Psoas muscle (tissue), 7 donors: ENCODE measurements at regions not wholly inside any gene's neighbourhood (a gene's known extent, or its start where the extent isn't known, plus 50 kb on each side); places are given as distances from the start of the nearest gene placed in this dataset.

Experiments
- ATAC-seq, 4 donors: fragments of 200-7000 bp; cut with Tn5 transposase; one replicate each; pipeline ENCODE4 v1.9.1; 2020; ENCODE audit warnings: moderate library complexity in 3 of 4, mild to moderate bottlenecking in 2 of 4
- DNase-seq, 2 donors: peaks; one replicate each; pipeline ENCODE4 v3.0.0-alpha.2; 2020
- H3K27ac ChIP-seq: fragments of 200-600 bp; one replicate; pipeline ENCODE4 v1.8.0; 2022
- H3K27me3 ChIP-seq, 3 donors: fragments of 200-600 bp in 1 of 3; one replicate each; pipeline versions ENCODE4 v1.6.1 to v1.8.0; 2013 to 2022; ENCODE audit warnings: low read length in 2 of 3, mild to moderate bottlenecking in 2 of 3, moderate library complexity in 1 of 3; ENCODE audit not compliant: insufficient read depth in 3 of 3
- H3K36me3 ChIP-seq, 2 donors: fragments of 200-600 bp in 1 of 2; one replicate each; pipeline versions ENCODE4 v1.6.1 to v1.8.0; 2013 to 2022; ENCODE audit warnings: low read depth in 1 of 2, mild to moderate bottlenecking in 1 of 2, moderate library complexity in 1 of 2; ENCODE audit not compliant: insufficient read depth in 1 of 2
- H3K4me1 ChIP-seq: fragments of 200-600 bp; one replicate; pipeline ENCODE4 v1.8.0; 2022
- H3K4me3 ChIP-seq: fragments of 200-600 bp; one replicate; pipeline ENCODE4 v1.8.0; 2022; ENCODE audit warnings: mild to moderate bottlenecking
- H3K9me3 ChIP-seq: fragments of 200-600 bp; one replicate; pipeline ENCODE4 v1.8.0; 2022
- CTCF ChIP-seq: fragments of 200-600 bp; IDR thresholded peaks from one replicate; pipeline ENCODE4 v1.8.0; 2022; ENCODE audit warnings: antibody characterized with exemption
- WGBS, 3 donors: extraction: QIAGEN DNeasy Blood & Tissue Kit; methylation state at CpG; one replicate each; pipeline versions ENCODE4 v1.1.6 to v1.1.7; 2013; 5-methylcytosine and 5-hydroxymethylcytosine counted together
- intact Hi-C, 2 donors: fragments of 100-400 bp; cut with DNase I; formaldehyde crosslinking; loops; one replicate each; pipeline versions ENCODE4 v1.11.0 to v1.14.2; 2022
- donor health status: healthy with polysubstance abuse.
- donor health status: DM: no; HTN: no; CAD: no; lungs with moderate emphysema.
- donor health status: Bipolar disorder and iron deficiency.
- donor health status: healthy.
- donor health status: DM: yes; HTN: yes; CAD: no.
- donor health status: DM: no; HTN: no; CAD: no.
- donor health status: DM: yes; HTN: yes; CAD: no.

- no peaks in the 10 kb centered on the region for H3K27me3 ChIP-seq
- H3K4me1 ChIP-seq = no peaks in the 10 kb centered on the region
- H3K36me3 ChIP-seq = no peaks in the 10 kb centered on the region
- ATAC-seq (no peak), DNase-seq (no peak)
- H3K27ac ChIP-seq = no peak overlapping the region
- H3K4me3 ChIP-seq = no peak overlapping the region
- intact Hi-C loops = no loop called here
- no peaks in the 10 kb centered on the region for H3K9me3 ChIP-seq
- no peak for TF ChIP-seq CTCF
Measured at GRCh38 chrX:129097668-129098067, 425.6 kb downstream of the SMARCA1 start.

DNA sequence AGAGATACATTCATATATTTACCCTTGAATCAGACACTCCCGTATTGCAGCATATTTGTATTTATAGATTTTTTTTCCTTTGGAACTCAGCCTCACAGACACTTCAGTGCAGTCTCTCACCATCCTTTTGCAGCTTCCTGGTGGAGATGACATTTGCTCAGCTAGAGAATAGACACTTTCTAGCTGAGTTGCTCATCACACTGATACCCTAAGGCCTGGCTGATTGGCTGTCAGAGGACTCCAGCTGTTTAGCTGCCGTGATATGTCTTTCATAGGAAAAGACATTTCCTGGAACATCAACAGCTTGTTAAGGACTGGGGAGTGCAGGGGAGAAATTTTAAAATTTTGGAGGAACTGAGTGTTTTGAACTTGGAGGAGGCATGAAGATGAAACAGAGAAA lies 429.6 kb downstream of the SMARCA1 start:
- Histone ChIP-seq H3K4me3 (no peak overlapping the region), H3K27ac (no peak overlapping the region), H3K9me3 (no peaks in the 10 kb centered on the region), H3K27me3 (no peaks in the 10 kb centered on the region), H3K4me1 (no peaks in the 10 kb centered on the region), H3K36me3 (no peaks in the 10 kb centered on the region)
- ATAC-seq (no peak), DNase-seq (no peak)
- WGBS, 3 donors = 65 to 74% (median 68%) methylated on average over 2 of the region's 2 CpGs
- intact Hi-C loops = no loop called here
- no peak for TF ChIP-seq CTCF

DNA sequence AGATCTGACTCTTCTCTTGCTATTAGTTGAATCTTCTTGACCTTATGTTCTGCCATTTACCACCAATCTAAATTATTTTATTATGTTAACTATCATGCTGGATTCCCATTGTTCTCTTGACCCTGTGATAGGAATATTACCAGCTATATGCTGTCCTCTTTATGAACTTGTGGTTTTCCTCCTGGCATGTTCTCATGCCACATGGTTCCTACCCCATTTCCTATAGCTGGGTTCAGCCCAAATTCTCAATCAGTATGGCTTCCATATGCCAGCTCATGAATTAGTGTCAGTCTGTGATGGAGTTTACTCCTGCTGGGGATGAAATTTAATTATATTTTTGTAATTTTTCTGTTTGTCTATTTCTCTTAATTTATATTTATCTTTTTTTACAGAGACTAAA lies 430.5 kb downstream of the SMARCA1 start:
- ATAC-seq (no peak), DNase-seq (no peak)
- Histone ChIP-seq H3K4me3 (no peak overlapping the region), H3K9me3 (no peaks in the 10 kb centered on the region), H3K27me3 (no peaks in the 10 kb centered on the region), H3K27ac (no peak overlapping the region), H3K36me3 (no peaks in the 10 kb centered on the region), H3K4me1 (no peaks in the 10 kb centered on the region)
- intact Hi-C loops = no loop called here
- no peak for TF ChIP-seq CTCF

GRCh38 chrX:129092242-129092641 lies 431.0 kb downstream of the SMARCA1 start:
- Histone ChIP-seq H3K27ac (no peak overlapping the region), H3K27me3 (no peaks in the 10 kb centered on the region), H3K9me3 (no peaks in the 10 kb centered on the region), H3K4me1 (no peaks in the 10 kb centered on the region), H3K4me3 (no peak overlapping the region), H3K36me3 (no peaks in the 10 kb centered on the region)
- intact Hi-C loops = no loop called here
- TF ChIP-seq CTCF = no peak
- DNase-seq = no peak
- ATAC-seq = no peak
- WGBS, 3 donors = 33 to 68% (median 61%) methylated on average over 2 of the region's 2 CpGs

- 11 to 37% (median 25%) methylated on average over 2 of the region's 2 CpGs for WGBS, 3 donors
- no peaks in the 10 kb centered on the region for H3K9me3 ChIP-seq
- intact Hi-C loops = no loop called here
- H3K27me3 ChIP-seq = no peaks in the 10 kb centered on the region
- ATAC-seq (no peak), DNase-seq (no peak)
- H3K4me3 ChIP-seq = no peak overlapping the region
- H3K27ac ChIP-seq = no peak overlapping the region
- no peak for TF ChIP-seq CTCF
- no peaks in the 10 kb centered on the region for H3K4me1 ChIP-seq
- H3K36me3 ChIP-seq = no peaks in the 10 kb centered on the region
Measured at GRCh38 chrX:129091097-129091496, 432.2 kb downstream of the SMARCA1 start.
